NCI-H524 treated with DMSO at 0.1 percent for 48 hours (cell line): ENCODE measurements at regions not wholly inside any gene's neighbourhood (a gene's known extent, or its start where the extent isn't known, plus 50 kb on each side); places are given as distances from the start of the nearest gene placed in this dataset.
"Not testable (repeated sequence)": the region's sequence is repeated elsewhere in the genome, so short reads cannot be mapped to it uniquely, and the experiment has no call there.

Experiments
- DNase-seq: peaks from one replicate; lab custom pipeline; 2025; lab: John Stamatoyannopoulos, UW

GRCh38 chr1:232344791-232345399 is 285.0 kb downstream of the SIPA1L2 start:
- DNase-seq = no peak

DNA sequence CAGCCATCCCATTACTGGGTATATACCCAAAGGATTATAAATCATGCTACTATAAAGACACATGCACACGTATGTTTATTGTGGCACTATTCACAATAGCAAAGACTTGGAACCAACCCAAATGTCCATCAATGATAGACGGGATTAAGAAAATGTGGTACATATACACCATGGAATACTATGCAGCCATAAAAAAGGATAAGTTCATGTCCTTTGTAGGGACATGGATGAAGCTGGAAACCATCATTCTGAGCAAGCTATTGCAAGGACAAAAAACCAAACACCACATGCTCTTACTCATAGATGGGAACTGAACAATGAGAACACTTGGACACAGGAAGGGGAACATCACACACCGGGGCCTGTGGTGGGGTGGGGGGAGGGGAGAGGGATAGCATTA is 285.7 kb downstream of the SIPA1L2 start:
- not testable (repeated sequence) for DNase-seq

- DNase-seq = no peak
Observed at GRCh38 chr1:232340446-232340845, 289.5 kb downstream of the SIPA1L2 start.

GRCh38 chr1:232339073-232339472 is 290.9 kb downstream of the SIPA1L2 start:
- no peak for DNase-seq

GRCh38 chr1:232335741-232336293 is 294.1 kb downstream of the SIPA1L2 start:
- peak; percentile 23 for DNase-seq

- DNase-seq = no peak
Observed at GRCh38 chr1:232335261-232335660, 294.7 kb downstream of the SIPA1L2 start.

- DNase-seq = no peak
Observed at GRCh38 chr1:232334811-232335210, 295.1 kb downstream of the SIPA1L2 start.

DNA sequence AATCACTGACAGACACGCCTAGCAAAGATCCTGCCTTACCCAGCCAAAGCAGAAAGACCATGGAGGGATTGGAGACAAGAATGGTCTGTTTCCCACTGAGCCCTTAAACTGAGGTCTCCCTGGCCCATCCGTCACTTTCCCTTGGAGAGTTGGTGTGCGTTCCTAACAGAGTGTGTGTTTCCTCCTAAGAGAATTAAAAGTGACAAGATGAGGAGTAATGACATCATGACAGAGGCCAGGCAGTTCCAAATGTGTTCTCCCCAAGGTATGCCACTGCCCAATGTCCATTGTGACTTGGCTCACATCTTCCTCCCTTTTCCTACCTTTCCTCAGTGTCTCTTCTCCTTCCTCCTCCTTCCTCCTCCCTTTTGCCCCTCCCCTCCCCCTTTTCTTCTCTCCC is 295.7 kb downstream of the SIPA1L2 start:
- no peak for DNase-seq

DNA sequence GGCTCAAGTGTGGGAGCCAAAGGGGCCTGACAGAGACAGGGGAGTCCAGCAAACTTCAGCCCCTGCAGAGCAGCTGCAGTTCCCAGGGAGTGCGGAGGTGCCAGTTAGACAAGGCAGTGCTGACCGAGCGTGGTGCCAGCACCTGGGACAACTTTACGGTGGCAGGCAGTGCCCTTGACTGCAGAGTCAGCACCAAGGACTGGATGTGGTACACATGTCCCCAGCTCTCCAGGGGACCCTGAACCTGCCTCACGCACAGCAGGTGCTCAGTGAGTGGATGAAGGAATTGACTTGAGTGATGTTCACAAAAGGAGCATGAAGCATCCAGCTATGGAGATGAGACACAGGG is 296.5 kb downstream of the SIPA1L2 start:
- no peak for DNase-seq

DNA sequence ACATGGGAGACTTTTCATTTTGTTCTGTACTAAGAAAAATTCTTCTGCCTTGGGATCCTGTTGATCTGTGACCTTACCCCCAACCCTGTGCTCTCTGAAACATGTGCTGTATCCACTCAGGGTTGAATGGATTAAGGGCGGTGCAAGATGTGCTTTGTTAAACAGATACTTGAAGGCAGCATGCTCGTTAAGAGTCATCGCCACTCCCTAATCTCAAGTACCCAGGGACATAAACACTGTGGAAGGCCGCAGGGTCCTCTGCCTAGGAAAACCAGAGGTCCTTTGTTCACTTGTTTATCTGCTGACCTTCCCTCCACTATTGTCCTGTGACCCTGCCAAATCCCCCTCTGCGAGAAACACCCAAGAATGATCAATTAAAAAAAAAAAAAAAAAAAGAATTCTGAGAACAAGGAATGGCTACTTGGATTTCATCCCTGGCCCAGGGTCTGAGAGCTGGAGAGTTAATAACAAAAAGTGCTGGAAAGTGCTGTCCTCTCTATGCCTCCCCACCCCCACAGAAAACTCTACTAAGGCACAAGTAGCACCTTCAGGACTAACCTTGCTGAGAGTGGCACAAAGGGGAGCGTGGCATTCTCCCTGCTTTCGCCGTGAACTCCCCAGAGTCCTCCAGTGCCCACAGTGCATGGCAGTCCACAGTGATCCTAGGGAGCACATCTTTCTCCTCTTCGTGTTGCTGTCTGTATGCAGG is 297.1 kb downstream of the SIPA1L2 start:
- DNase-seq = not testable (repeated sequence)

DNA sequence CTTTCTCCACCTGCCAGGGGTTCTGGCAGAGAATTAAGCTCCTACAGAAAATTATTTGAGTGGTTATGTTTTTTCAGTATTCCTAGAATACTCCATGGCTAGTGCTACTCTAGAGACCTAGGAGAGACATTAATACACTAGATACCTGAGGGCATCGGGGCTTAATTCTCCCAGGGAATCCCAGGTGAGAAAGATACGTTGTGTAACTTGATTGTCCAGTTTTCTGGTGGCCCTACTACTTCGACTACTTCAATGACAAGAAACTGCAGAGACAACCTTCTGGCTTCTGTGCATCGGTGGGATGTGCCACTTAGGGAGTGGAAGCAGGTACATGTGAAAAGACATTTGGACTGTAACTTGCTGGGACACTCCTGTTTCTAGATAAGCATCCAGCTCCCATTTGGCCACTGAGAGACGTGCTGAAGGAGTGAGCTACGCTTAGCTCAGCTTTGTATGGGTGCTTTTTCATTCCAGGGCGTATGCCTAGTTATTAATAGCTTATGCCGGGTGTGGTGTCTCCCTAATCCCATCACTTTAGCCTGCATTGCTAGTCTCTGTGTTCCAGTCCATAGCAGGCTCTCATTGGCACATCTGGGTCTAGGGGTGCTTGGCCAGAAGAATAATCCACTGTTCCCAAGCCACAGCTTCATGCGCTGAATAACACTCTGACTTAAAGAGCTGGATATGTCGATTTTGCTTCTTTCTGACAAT is 300.7 kb downstream of the SIPA1L2 start:
- DNase-seq = no peak

GRCh38 chr1:232328486-232329102 is 301.3 kb downstream of the SIPA1L2 start:
- DNase-seq = no peak

DNA sequence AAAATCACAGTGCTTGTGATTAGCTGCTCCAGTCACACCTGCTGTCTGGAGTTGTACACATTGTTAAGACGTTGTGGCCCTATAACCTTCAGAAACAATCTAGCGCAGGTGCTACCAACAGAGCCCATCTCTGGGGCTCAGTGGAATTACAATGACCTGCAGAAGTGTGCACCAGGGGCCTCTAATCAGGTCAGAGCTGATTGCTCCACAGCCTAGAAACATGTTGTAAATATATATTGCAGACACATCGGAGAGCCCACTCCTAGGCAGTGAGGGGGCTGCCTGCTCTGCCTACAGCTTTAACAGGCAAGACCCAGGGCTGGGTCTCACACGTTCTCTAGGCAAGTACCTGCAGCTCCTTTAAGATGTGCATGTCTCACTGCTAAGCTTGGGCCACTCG is 302.0 kb downstream of the SIPA1L2 start:
- no peak for DNase-seq

DNA sequence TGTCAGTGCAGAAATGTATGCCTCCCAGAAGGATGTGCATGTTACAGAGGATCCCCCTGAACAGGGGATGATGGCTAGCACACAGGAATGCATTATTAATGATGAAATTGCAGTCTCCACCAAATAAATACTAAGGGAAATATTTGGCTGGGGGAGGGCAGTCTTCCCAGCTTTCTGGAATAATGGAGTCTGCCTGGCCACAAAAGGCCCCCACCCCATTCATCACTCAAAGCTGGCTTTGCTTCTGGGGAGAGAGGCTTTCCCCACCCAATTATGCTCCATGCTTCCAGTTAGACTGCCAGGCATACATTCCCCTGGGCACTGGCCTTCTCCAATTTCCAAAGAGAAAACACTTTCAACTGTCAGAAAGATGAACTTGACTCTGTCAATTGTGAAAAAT is 302.7 kb downstream of the SIPA1L2 start:
- DNase-seq = no peak

- no peak for DNase-seq
Observed at GRCh38 chr1:232322162-232322734, 307.7 kb downstream of the SIPA1L2 start.

GRCh38 chr1:232319518-232320210 is 310.3 kb downstream of the SIPA1L2 start:
- DNase-seq = no peak

- no peak for DNase-seq
Observed at GRCh38 chr1:232319072-232319471, 310.9 kb downstream of the SIPA1L2 start.

DNA sequence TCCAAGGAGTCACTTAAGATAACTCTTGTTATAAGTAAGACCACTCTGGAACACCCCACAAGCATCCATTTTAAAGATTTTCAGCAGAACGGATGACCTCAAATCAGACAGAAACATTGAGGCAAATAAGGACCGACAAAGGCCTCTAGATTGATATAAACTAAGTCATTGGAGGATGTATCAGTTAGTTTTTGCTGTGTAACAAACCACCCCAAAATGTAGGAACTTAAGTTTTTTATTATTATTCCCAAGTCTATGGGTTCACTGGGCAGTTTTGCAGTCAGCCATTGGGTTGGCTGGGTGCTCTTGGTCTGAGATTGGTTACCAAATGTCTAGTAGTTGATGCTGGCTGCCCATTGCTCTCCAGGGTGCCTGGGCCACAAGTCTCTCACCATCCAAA is 311.8 kb downstream of the SIPA1L2 start:
- no peak for DNase-seq

- no peak for DNase-seq
Observed at GRCh38 chr1:232317350-232317749, 312.6 kb downstream of the SIPA1L2 start.

- no peak for DNase-seq
Observed at GRCh38 chr1:232316864-232317263, 313.1 kb downstream of the SIPA1L2 start.

DNA sequence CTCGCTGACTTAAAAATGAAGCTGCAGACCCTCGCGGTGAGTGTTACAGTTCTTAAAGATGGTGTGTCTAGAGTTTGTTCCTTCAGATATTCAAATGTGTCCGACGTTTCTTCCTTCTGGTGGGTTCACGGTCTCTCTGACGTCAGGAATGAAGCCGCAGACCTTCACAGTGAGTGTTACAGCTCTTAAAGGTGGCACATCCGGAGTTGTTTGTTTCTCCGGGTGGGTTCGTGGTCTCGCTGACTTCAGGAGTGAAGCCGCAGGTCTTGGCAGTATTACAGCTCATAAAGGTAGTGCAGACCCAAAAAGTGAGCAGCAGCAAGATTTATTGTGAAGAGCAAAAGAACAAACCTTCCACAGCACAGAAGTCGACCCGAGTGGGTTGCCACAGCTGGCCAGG is 316.1 kb downstream of the SIPA1L2 start:
- not testable (repeated sequence) for DNase-seq

- no peak for DNase-seq
Observed at GRCh38 chr1:232310541-232310940, 319.4 kb downstream of the SIPA1L2 start.
